PFSK-1 (cell line): ENCODE measurements at regions not wholly inside any gene's neighbourhood (a gene's known extent, or its start where the extent isn't known, plus 50 kb on each side); places are given as distances from the start of the nearest gene placed in this dataset.

Experiments used
- FOXP2 ChIP-seq: optimal IDR thresholded peaks from 2 replicates; pipeline ENCODE3; 2011; ENCODE audit warnings: borderline replicate concordance, control low read depth, inconsistent platforms; ENCODE audit not compliant: insufficient read depth; ENCODE audit errors: extremely low read length, extremely low read depth
- POLR2AphosphoS5 ChIP-seq: IDR thresholded peaks from 2 replicates; pipeline ENCODE4 v1.6.1; 2012; ENCODE audit warnings: low read depth, mild to moderate bottlenecking, control low read depth, low read length, moderate library complexity
- SIN3A ChIP-seq: IDR thresholded peaks from 2 replicates; pipeline ENCODE4 v1.6.1; 2012; ENCODE audit warnings: mild to moderate bottlenecking, low read length, moderate library complexity, borderline replicate concordance; ENCODE audit not compliant: insufficient read depth
- TAF1 ChIP-seq: IDR thresholded peaks from 2 replicates; pipeline ENCODE4 v1.6.1; 2012; ENCODE audit warnings: low read length, control low read depth, borderline replicate concordance; ENCODE audit not compliant: insufficient read depth
- TF ChIP-seq, protein P1 (sequence below), 2 experiments: IDR thresholded peaks; 2 replicates each; pipeline versions ENCODE4 v1.6.1 to v1.8.0; 2011 to 2012; ENCODE audit warnings: low read depth in 2 of 2, low read length in 2 of 2, control low read depth in 1 of 2, inconsistent platforms in 1 of 2, mild to moderate bottlenecking in 1 of 2, moderate library complexity in 1 of 2; ENCODE audit not compliant: insufficient read depth in 1 of 2

DNA sequence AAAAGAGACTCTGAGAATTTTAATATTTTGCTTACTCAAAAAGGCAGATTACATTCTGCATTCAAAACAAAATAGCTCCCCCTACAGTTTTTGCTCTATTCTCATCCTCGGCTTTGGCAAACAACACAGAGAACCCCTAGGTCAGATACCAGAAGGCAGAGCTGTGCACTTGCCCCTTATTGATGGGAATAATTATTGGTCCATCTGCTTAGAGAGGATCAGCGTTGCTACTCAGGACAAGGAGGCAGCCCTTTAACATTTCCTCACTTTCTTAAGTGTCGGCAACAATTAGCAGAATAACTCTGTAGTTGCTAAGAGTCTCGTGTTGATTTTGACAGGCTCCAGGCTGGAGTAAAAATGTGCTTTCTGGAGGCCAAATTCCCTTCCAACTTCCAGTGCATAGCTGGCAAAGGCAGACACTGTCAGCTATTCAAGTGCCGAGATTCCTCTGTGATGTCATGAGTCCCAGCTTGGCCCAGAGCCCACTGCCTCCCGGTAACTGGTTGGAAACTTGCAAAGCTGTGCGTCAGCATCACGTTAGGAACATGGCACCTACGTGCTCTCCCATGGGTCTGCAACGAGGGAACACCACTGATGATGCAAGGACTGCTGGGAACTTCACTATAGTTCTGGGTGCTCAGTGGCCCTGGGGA lies 482.7 kb upstream of the ADAMTS9 start:
- TF ChIP-seq FOXP2 (no peak), POLR2AphosphoS5 (no peak), TAF1 (no peak), SIN3A (no peak)
- TF ChIP-seq, protein P1, sequence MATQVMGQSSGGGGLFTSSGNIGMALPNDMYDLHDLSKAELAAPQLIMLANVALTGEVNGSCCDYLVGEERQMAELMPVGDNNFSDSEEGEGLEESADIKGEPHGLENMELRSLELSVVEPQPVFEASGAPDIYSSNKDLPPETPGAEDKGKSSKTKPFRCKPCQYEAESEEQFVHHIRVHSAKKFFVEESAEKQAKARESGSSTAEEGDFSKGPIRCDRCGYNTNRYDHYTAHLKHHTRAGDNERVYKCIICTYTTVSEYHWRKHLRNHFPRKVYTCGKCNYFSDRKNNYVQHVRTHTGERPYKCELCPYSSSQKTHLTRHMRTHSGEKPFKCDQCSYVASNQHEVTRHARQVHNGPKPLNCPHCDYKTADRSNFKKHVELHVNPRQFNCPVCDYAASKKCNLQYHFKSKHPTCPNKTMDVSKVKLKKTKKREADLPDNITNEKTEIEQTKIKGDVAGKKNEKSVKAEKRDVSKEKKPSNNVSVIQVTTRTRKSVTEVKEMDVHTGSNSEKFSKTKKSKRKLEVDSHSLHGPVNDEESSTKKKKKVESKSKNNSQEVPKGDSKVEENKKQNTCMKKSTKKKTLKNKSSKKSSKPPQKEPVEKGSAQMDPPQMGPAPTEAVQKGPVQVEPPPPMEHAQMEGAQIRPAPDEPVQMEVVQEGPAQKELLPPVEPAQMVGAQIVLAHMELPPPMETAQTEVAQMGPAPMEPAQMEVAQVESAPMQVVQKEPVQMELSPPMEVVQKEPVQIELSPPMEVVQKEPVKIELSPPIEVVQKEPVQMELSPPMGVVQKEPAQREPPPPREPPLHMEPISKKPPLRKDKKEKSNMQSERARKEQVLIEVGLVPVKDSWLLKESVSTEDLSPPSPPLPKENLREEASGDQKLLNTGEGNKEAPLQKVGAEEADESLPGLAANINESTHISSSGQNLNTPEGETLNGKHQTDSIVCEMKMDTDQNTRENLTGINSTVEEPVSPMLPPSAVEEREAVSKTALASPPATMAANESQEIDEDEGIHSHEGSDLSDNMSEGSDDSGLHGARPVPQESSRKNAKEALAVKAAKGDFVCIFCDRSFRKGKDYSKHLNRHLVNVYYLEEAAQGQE (IDR thresholded peaks at IDR 0.05; ENCODE audit: insufficient read depth in 1 of 2, low read depth in 2 of 2, low read length in 2 of 2), result no peak

DNA sequence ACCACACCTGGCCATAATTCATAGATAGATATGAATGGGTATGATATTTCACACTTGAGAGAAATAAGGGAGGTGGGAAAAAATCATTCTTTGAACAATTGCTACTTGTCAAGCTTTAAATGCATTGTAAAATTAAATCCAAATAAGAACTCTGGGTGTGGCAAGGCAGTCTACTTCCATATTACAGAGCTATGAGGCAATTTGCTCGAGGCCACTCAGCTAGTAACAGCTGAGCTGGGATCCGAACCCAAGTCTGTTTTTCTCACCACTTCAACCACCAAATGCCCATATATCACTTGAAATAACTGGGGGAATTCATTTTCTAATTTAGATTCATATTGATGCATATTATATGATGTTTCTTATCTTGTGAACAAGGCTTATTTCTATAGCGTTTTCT lies 482.2 kb upstream of the ADAMTS9 start:
- TF ChIP-seq FOXP2, result no peak
- TF ChIP-seq SIN3A, result no peak
- TF ChIP-seq TAF1, result no peak
- TF ChIP-seq POLR2AphosphoS5, result no peak
- TF ChIP-seq, protein P1 (IDR thresholded peaks at IDR 0.05; ENCODE audit: insufficient read depth in 1 of 2, low read depth in 2 of 2, low read length in 2 of 2), result no peak

DNA sequence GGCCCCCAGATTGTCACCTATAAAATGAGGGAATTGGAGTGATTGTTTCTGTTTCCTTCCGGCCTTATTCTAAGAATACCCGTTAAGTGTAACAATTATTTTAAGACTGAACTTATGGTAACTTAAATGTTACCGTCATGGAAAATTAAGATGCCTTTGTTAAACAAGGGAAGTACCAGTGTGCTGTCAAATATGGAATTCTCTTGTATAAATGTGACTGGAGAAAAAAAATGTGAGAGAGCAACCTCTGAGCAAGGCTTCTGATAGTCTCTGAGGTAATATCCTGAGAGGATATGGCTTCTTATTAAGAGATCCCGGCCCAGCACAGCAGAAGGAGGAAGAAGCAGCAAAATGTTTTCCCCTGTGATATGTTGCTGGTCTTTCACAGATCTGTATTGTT lies 480.7 kb upstream of the ADAMTS9 start:
- TF ChIP-seq FOXP2, result no peak
- no peak for TF ChIP-seq POLR2AphosphoS5
- TF ChIP-seq TAF1, result no peak
- TF ChIP-seq, protein P1 (IDR thresholded peaks at IDR 0.05; ENCODE audit: insufficient read depth in 1 of 2, low read depth in 2 of 2, low read length in 2 of 2), result no peak
- no peak for TF ChIP-seq SIN3A

DNA sequence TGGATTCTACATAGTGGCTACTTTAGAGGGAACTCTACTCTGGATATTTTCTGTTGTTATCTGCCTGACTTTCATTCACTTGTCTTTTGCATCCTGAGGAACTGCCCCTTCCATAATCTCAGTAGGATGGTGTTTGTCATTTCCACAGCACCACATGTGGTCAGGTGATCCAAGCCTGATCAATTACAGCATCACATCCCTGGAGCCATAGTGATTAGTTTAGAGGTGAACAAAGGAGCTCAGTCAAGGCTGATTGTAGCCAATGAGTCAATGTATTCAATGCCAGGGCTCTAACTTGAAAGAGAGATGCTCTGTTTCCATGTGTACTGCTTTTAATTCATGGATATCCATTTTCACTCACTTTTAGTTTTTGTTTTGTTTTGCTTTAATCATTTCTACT lies 478.7 kb upstream of the ADAMTS9 start:
- TF ChIP-seq TAF1 (no peak), POLR2AphosphoS5 (no peak), FOXP2 (no peak), SIN3A (no peak)
- TF ChIP-seq, protein P1 (IDR thresholded peaks at IDR 0.05; ENCODE audit: insufficient read depth in 1 of 2, low read depth in 2 of 2, low read length in 2 of 2), result no peak

DNA sequence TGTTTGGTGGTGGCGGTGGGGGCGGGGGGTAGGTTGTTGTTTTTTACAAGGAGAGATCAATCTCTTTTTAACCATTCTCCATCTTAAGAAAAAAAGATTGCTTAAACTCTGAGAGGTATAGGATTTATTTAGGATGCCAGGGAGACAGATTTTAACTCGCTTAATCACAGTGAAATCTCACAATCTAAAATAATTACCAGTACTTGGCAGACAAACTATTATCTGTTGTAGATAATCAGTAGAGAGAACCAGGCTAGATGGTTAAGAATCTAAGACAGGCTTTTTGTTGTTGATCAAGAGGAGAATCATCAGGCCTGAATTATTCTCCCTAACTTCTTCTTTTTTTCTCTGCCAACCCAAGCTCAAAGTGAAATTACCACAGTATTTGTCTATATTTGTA lies 470.2 kb upstream of the ADAMTS9 start:
- TF ChIP-seq TAF1 (no peak), SIN3A (no peak), FOXP2 (no peak), POLR2AphosphoS5 (no peak)
- TF ChIP-seq, protein P1 (IDR thresholded peaks at IDR 0.05; ENCODE audit: insufficient read depth in 1 of 2, low read depth in 2 of 2, low read length in 2 of 2), result no peak
